Right lung (tissue), 2 donors: ENCODE measurements at regions not wholly inside any gene's neighbourhood (a gene's known extent, or its start where the extent isn't known, plus 50 kb on each side); places are given as distances from the start of the nearest gene placed in this dataset.

Experiments
- DNase-seq, 2 donors: peaks; one replicate each; pipeline ENCODE4 v3.0.0-alpha.2; 2013

DNA sequence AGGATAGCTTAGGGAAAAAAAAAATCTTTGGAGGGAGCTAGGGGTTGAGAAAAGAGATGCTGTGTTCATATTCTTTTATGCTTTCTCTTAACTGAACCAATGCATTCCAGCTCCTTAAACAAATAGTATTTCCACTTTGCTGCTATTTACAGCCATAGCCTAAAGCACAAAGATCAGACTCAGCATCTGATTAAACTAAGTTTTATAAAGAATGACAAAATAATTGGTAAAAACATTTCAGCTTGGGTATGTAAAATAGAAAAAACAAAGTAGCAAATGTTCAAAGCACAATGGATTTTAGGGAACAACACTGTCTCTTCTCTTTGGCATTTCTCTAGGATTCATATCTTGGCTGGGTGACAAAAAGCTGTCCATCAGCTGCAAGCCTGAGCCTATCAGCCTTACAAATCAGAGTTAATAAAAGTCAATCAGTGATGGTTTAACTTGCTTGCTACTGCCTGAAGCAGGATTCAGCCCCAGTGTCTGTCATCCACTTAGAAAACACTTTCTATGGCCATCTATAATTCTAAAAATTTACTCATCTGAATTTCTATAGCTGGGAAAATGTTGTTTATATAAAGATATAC lies 232.1 kb upstream of the CDIN1 start:
- no peak for DNase-seq

DNA sequence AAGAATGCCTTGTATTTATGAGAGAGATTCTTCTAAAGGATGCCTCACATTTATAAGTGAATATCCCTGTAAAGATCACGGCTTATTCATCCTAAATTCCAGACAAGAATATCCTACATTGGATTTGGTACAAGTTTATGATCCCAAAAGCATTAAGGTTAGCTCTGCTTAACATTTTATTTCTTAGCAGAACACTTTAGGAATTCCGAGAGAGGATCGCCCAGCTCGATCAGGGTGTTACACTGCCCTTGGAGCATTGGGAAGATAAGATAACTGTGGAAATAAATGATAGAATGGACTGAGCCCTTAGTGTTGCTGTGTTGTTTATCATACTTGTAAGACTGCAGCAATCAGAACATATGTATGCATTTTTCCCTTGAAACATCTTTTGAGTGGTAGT lies 223.0 kb upstream of the CDIN1 start:
- no peak for DNase-seq

- peak; percentile 79 to 91 for DNase-seq
These were observed 222.3 kb upstream of the CDIN1 start for GRCh38 chr15:36356978-36357601.

DNA sequence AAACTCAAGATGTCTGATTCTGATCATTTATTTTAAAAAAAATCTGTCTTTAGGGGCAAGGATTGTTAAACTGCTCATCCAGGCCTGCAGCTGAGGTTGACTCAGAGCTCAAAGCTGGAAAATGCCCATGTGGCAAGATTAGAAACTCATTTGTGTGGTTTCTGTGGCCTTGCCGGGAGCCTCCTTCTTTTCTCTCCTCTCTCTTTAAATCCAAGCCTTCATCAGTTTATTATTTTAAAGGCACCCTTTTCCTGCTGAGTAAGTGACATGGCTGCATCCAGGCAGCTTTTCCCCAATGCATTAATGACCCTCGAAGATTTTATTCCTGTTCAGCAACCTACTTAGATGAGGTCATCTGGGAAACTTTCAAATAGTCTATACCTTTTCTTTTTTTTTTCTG lies 221.3 kb upstream of the CDIN1 start:
- DNase-seq, result no peak

GRCh38 chr15:36358523-36358922 lies 220.9 kb upstream of the CDIN1 start:
- no peak for DNase-seq

- DNase-seq, result no peak
These were observed 220.1 kb upstream of the CDIN1 start for GRCh38 chr15:36359286-36359685.

DNA sequence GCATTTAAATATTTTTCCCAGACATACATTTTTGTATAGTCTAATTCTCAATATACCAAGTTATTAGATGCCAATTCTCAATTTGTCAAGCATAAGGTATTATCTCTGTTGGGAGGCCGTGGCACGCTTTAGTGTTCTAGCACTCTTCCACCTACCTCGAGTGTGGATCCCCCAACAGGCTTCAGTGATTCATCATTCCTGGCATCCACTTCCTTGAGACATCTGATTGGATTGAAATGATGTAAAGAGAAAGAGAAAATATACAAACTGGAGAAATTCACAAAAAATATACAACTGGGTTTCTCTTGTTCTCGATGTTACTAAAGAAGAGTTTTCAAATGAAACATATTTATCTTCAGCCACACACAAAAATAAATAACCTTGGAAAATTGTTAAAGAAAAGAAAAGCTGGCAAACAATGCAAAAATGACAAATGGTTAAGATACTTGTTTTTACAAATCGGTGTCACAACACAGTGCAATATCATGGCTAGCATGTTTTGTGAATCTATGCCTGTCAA lies 218.0 kb upstream of the CDIN1 start:
- no peak for DNase-seq

- no peak for DNase-seq
These were observed 216.9 kb upstream of the CDIN1 start for GRCh38 chr15:36362509-36362915.

DNA sequence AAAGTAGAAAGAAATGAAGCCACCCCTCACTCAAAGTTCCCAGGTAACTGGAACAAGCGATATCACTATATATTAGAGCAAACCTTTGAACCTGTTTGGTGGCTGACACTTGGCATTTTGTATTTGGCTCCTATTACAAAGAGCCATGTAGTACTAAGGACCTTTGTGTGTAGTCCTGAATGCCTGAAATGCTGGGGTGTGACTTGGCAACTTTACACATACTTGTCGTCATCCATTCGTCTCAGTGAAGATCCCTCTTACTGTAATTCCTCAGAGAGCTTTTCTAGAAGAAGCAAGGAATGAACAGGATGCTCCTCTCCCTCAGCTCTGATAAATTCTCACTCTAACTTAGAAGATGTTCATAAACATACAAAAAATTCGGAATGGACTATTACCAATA lies 216.1 kb upstream of the CDIN1 start:
- no peak for DNase-seq

DNA sequence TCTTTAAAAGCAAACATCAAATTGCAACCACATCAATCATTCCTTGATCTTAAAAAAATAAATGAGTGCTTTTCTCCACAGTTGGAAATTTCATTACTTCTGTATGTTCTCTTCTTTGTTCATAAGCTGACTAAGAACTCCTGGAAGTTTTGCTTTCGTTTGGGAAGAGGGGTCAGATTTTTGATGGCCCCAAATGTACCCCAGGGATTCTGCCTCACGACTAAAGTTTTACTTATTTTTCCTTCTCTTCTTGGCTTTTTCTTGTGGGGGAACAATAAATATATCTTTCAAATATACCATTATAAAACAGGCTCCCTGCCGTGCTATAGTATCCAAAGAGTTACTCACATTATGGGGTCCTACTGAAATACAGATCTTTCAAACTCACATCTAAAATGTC lies 215.0 kb upstream of the CDIN1 start:
- no peak for DNase-seq

GRCh38 chr15:36365963-36366362 lies 213.5 kb upstream of the CDIN1 start:
- no peak for DNase-seq

GRCh38 chr15:36370051-36370730 lies 209.2 kb upstream of the CDIN1 start:
- no peak for DNase-seq

GRCh38 chr15:36370731-36371112 lies 208.7 kb upstream of the CDIN1 start:
- DNase-seq, result no peak

GRCh38 chr15:36371509-36371908 lies 207.9 kb upstream of the CDIN1 start:
- DNase-seq, result no peak

- no peak for DNase-seq
These were observed 206.5 kb upstream of the CDIN1 start for GRCh38 chr15:36372968-36373367.

DNA sequence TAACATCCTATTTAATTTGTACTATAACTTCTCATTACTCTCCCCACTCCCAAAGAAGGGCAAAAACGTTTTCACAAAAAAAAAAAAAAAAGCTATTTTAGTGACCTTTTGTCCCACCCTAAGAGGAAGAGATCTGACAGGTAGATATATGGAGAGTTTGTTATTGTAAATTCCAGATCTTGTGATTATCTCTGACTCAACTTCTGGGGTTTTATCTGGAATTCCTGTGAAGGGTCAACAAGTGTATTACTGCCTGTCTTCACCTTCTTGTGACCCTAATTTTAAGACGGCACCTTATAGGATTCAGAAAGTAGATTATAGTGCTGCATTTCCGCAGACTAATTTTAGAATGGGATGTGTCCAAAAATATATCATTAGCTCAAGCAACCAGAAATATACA lies 205.9 kb upstream of the CDIN1 start:
- no peak for DNase-seq

DNA sequence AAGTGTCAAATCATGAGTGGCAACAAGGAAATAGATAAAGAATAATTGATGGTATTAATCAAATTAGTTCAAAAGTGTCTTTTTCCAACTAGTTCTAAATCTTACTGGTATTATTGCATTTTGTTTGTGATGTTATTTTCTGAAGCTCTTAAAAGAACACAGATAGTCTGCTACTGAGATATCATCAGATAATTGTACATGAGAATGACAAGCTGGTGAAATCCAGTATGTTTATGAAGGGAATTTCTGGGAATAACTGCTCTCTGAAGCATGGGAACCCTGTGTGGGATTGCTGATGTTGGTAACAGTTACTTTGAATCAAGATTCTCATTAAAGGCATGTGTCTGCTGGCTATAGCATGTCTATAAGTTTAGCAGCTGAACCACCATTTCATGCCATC lies 190.3 kb upstream of the CDIN1 start:
- DNase-seq, result no peak

DNA sequence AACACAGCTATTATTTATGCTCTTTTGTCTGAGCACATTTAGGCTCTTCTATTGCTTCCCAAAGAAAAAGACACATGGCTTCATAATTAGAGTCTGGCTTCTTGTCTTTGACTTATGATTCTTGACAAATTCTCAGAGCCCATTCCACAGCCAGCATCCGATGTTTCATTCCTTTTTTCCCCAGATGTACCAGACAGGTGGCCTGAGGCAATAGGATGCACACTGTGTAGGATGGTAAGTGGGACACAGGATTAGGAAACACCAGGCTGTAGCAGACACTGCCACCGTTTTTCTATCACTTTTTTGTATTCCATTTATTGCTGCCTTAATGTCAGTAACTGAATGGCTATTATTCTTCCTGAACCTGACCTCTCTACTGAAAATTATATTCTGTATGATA lies 188.9 kb upstream of the CDIN1 start:
- DNase-seq, result no peak

GRCh38 chr15:36392676-36393266 lies 186.7 kb upstream of the CDIN1 start:
- DNase-seq, result no peak

GRCh38 chr15:36398212-36398611 lies 181.2 kb upstream of the CDIN1 start:
- no peak for DNase-seq

DNA sequence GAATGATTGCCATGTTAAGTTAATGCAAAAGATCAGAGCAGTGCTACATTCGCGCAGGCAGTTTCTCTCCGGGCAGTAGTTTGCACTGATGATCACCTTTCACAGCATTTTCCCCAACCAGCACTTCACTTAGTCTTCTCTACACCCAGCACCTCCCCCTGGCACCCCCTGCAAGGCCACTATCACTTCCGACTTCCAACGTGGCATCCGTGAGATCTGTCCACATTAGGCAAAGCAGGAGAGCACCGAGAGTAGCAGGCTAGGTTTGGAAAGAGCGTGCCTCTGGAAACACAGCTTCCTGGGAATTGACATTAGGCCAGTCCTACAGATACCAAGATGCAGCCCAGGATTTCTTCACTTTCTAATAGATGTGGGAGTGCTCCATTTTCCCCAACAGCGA lies 180.2 kb upstream of the CDIN1 start:
- no peak for DNase-seq

GRCh38 chr15:36400936-36401585 lies 178.4 kb upstream of the CDIN1 start:
- no peak for DNase-seq

DNA sequence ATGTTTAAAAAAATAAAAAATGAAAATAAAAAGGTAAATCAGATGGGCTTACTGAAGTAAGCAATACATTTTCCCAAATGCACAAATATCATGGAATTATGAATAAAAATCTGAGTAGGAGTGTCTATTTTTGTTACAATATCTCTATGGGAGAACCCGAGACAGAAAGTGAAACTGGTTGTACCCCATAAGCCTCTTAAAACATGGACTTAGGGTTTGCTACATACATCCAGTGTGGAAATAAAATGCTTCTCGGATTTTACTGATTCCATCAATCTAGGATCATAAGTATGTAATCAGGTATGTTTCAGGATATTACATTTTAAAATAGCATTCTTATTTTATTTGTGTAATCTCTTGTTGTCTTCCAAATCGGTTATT lies 177.8 kb upstream of the CDIN1 start:
- no peak for DNase-seq
